ENCODE measurements at regions not wholly inside any gene's neighbourhood (a gene's known extent, or its start where the extent isn't known, plus 50 kb on each side); places are given as distances from the start of the nearest gene placed in this dataset.

- no peak overlapping the region for H2AFZ ChIP-seq (ENCODE audit: low read length)
- H3K27me3 ChIP-seq (ENCODE audit: insufficient read depth, low read length, poor library complexity, severe bottlenecking): no peaks in the 10 kb centered on the region
- no peaks in the 10 kb centered on the region for H3F3A ChIP-seq (ENCODE audit: low read depth)
- no peak overlapping the region for H3K4me3 ChIP-seq (ENCODE audit: low read length, poor library complexity, severe bottlenecking)
- H3K9me2 ChIP-seq (replicated peaks; ENCODE audit: low read depth, low read length): no peaks in the 10 kb centered on the region
- TF ChIP-seq EZH2phosphoT487 (IDR thresholded peaks at IDR 0.05; ENCODE audit: borderline replicate concordance) (no peak), CTCF (conservative IDR thresholded peaks at IDR 0.05; ENCODE audit: low read length) (no peak)
- H3K9me3 ChIP-seq (ENCODE audit: insufficient read depth, low read depth, low read length): no peaks in the 10 kb centered on the region
- H3K4me1 ChIP-seq (ENCODE audit: insufficient read depth, low read length, poor library complexity, severe bottlenecking): no peaks in the 10 kb centered on the region
- no peaks in the 10 kb centered on the region for H3K79me2 ChIP-seq (ENCODE audit: insufficient read depth, low read length)
- H4K20me1 ChIP-seq (ENCODE audit: insufficient read depth, low read length, poor library complexity, severe bottlenecking): no peaks in the 10 kb centered on the region
- no peak overlapping the region for H3K9ac ChIP-seq (ENCODE audit: low read depth, low read length, poor library complexity, severe bottlenecking)
- no peak overlapping the region for H3K4me2 ChIP-seq (ENCODE audit: low read depth, low read length, poor library complexity, severe bottlenecking)
- no peaks in the 10 kb centered on the region for H3K36me3 ChIP-seq (ENCODE audit: insufficient read depth, low read length)
Observed at GRCh38 chr4:17091104-17091503, 192.7 kb upstream of the LDB2 start.

GRCh38 chr4:17090063-17090462 lies 191.6 kb upstream of the LDB2 start:
- Histone ChIP-seq H3K36me3 (ENCODE audit: insufficient read depth, low read length) (no peaks in the 10 kb centered on the region), H3K4me1 (ENCODE audit: insufficient read depth, low read length, poor library complexity, severe bottlenecking) (no peaks in the 10 kb centered on the region), H3K9me3 (ENCODE audit: insufficient read depth, low read depth, low read length) (no peaks in the 10 kb centered on the region), H3K27me3 (ENCODE audit: insufficient read depth, low read length, poor library complexity, severe bottlenecking) (no peaks in the 10 kb centered on the region), H4K20me1 (ENCODE audit: insufficient read depth, low read length, poor library complexity, severe bottlenecking) (no peaks in the 10 kb centered on the region), H2AFZ (ENCODE audit: low read length) (no peak overlapping the region), H3K9me2 (replicated peaks; ENCODE audit: low read depth, low read length) (no peaks in the 10 kb centered on the region), H3K79me2 (ENCODE audit: insufficient read depth, low read length) (no peaks in the 10 kb centered on the region), H3F3A (ENCODE audit: low read depth) (no peaks in the 10 kb centered on the region), H3K9ac (ENCODE audit: low read depth, low read length, poor library complexity, severe bottlenecking) (no peak overlapping the region), H3K4me2 (ENCODE audit: low read depth, low read length, poor library complexity, severe bottlenecking) (no peak overlapping the region), H3K4me3 (ENCODE audit: low read length, poor library complexity, severe bottlenecking) (no peak overlapping the region)
- no peak for TF ChIP-seq CTCF (conservative IDR thresholded peaks at IDR 0.05; ENCODE audit: low read length)
- TF ChIP-seq EZH2phosphoT487 (IDR thresholded peaks at IDR 0.05; ENCODE audit: borderline replicate concordance): no peak

GRCh38 chr4:17085416-17085815 lies 187.0 kb upstream of the LDB2 start:
- Histone ChIP-seq H3K36me3 (ENCODE audit: insufficient read depth, low read length) (no peaks in the 10 kb centered on the region), H3F3A (ENCODE audit: low read depth) (no peaks in the 10 kb centered on the region), H2AFZ (ENCODE audit: low read length) (no peak overlapping the region), H3K27me3 (ENCODE audit: insufficient read depth, low read length, poor library complexity, severe bottlenecking) (no peaks in the 10 kb centered on the region), H3K4me2 (ENCODE audit: low read depth, low read length, poor library complexity, severe bottlenecking) (no peak overlapping the region), H3K9ac (ENCODE audit: low read depth, low read length, poor library complexity, severe bottlenecking) (no peak overlapping the region), H3K9me2 (replicated peaks; ENCODE audit: low read depth, low read length) (no peaks in the 10 kb centered on the region), H3K4me1 (ENCODE audit: insufficient read depth, low read length, poor library complexity, severe bottlenecking) (no peaks in the 10 kb centered on the region), H3K4me3 (ENCODE audit: low read length, poor library complexity, severe bottlenecking) (no peak overlapping the region), H4K20me1 (ENCODE audit: insufficient read depth, low read length, poor library complexity, severe bottlenecking) (no peaks in the 10 kb centered on the region), H3K9me3 (ENCODE audit: insufficient read depth, low read depth, low read length) (no peaks in the 10 kb centered on the region), H3K79me2 (ENCODE audit: insufficient read depth, low read length) (no peaks in the 10 kb centered on the region)
- TF ChIP-seq CTCF (conservative IDR thresholded peaks at IDR 0.05; ENCODE audit: low read length): no peak
- no peak for TF ChIP-seq EZH2phosphoT487 (IDR thresholded peaks at IDR 0.05; ENCODE audit: borderline replicate concordance)

Data from Loucy (cell line).